OCI-LY3 (cell line): ENCODE measurements at regions not wholly inside any gene's neighbourhood (a gene's known extent, or its start where the extent isn't known, plus 50 kb on each side); places are given as distances from the start of the nearest gene placed in this dataset.

Experiments used
- H2AFZ ChIP-seq: fragments of 200-600, 300-600 bp; shearing (Covaris generic); 2 replicates; pipeline ENCODE4 v1.6.0; 2014; ENCODE audit warnings: antibody characterized with exemption, low read depth, low read length
- H3K27ac ChIP-seq: fragments of 200-600, 300-600 bp; sonication (generic); 2 replicates; pipeline ENCODE4 v1.5.1; 2014; ENCODE audit warnings: mild to moderate bottlenecking, low read length, moderate library complexity, mixed read lengths
- H3K27me3 ChIP-seq: fragments of 200-600, 300-600 bp; sonication (generic); 2 replicates; pipeline ENCODE4 v1.6.1; 2014; ENCODE audit warnings: low read depth, low read length, mixed read lengths
- H3K36me3 ChIP-seq: fragments of 200-600, 300-600 bp; sonication (generic); replicated peaks from 2 replicates; pipeline ENCODE3; 2014; ENCODE audit warnings: low read depth, low read length, mixed read lengths
- H3K4me1 ChIP-seq: fragments of 300-600, 200-600 bp; sonication (generic); 2 replicates; pipeline ENCODE4 v1.6.1; 2014; ENCODE audit warnings: low read length, mixed read lengths
- H3K4me2 ChIP-seq: fragments of 200-600, 300-600 bp; sonication (generic); 2 replicates; pipeline ENCODE4 v1.6.1; 2014; ENCODE audit warnings: low read length, mixed read lengths
- H3K4me3 ChIP-seq: fragments of 300-600, 200-600 bp; sonication (generic); 2 replicates; pipeline ENCODE4 v1.5.1; 2014; ENCODE audit warnings: antibody characterized with exemption, mild to moderate bottlenecking, low read length, moderate library complexity
- H3K79me2 ChIP-seq: fragments of 300-600, 200-600 bp; shearing (Covaris generic); 2 replicates; pipeline ENCODE4 v1.6.1; 2014; ENCODE audit warnings: mild to moderate bottlenecking, low read length, mixed read lengths
- H3K9ac ChIP-seq: fragments of 300-600, 200-600 bp; shearing (Covaris generic); 2 replicates; pipeline ENCODE4 v1.6.0; 2014; ENCODE audit warnings: mild to moderate bottlenecking, low read length, moderate library complexity
- H3K9me3 ChIP-seq: fragments of 200-600, 300-600 bp; shearing (Covaris generic); 2 replicates; pipeline ENCODE4 v1.6.1; 2014; ENCODE audit warnings: low read length, mixed read lengths; ENCODE audit not compliant: insufficient read depth
- H4K20me1 ChIP-seq: fragments of 200-600, 300-600 bp; sonication (generic); 2 replicates; pipeline ENCODE4 v1.6.1; 2016; ENCODE audit warnings: low read length, mixed read lengths; ENCODE audit not compliant: insufficient read depth
- EZH2phosphoT487 ChIP-seq: fragments of 200-600 bp; shearing (Covaris generic); IDR thresholded peaks from 2 replicates; pipeline ENCODE4 v1.6.1; 2018; ENCODE audit warnings: antibody characterized with exemption, mixed run types, low read depth
- TF ChIP-seq, protein P1 (sequence below): fragments of 200-600, 300-600 bp; sonication (generic); IDR thresholded peaks from 2 replicates; pipeline ENCODE4 v1.5.1; 2014; ENCODE audit warnings: antibody characterized with exemption, low read length, low read depth

DNA sequence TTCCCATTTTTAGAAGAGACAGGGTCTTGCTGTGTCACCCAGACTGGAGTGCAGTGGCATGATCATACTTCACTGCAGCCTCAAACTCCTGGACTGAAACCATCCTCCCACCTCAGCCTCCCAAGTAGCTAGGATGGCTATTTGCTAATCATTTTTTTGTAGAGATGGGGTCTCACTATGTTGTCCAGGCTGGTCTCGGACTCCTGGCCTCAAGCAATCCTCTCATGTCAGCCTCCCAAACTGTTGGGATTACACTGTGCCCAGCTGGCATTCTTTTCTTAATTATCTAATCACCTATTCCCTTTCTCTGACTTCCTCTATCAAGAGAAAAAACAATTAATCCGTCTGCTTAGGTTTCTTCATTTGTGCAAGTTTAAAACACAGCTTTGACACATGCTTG lies 172.5 kb upstream of the TRIM24 start:
- TF ChIP-seq EZH2phosphoT487: no peak
- TF ChIP-seq, protein P1, sequence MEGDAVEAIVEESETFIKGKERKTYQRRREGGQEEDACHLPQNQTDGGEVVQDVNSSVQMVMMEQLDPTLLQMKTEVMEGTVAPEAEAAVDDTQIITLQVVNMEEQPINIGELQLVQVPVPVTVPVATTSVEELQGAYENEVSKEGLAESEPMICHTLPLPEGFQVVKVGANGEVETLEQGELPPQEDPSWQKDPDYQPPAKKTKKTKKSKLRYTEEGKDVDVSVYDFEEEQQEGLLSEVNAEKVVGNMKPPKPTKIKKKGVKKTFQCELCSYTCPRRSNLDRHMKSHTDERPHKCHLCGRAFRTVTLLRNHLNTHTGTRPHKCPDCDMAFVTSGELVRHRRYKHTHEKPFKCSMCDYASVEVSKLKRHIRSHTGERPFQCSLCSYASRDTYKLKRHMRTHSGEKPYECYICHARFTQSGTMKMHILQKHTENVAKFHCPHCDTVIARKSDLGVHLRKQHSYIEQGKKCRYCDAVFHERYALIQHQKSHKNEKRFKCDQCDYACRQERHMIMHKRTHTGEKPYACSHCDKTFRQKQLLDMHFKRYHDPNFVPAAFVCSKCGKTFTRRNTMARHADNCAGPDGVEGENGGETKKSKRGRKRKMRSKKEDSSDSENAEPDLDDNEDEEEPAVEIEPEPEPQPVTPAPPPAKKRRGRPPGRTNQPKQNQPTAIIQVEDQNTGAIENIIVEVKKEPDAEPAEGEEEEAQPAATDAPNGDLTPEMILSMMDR: no peak

DNA sequence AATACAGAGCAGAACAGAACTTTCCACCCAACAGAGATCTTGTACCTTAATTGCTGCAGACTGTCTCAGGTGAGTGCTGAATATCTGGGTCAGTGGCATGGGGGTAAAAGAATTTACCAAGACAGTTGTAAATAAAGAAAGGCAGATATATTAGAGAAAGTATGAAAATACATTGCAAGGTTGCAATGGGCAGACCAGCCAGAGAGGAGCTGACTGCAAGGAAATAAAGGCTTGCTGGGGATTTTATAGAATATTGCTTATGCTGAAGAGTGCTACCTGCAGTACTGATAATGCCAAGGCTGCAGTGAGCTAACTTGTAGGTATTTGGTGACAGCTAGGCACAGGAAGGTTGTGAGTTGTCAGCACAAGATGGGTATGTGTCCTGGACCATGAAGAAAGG lies 171.0 kb upstream of the TRIM24 start:
- H3K79me2 ChIP-seq: no peaks in the 10 kb centered on the region
- no peaks in the 10 kb centered on the region for H3K27me3 ChIP-seq
- no peak overlapping the region for H3K4me3 ChIP-seq
- H3K9me3 ChIP-seq: no peaks in the 10 kb centered on the region
- no peak overlapping the region for H2AFZ ChIP-seq
- TF ChIP-seq, protein P1: no peak
- no peak for TF ChIP-seq EZH2phosphoT487
- no peak overlapping the region for H3K27ac ChIP-seq
- no peak overlapping the region for H3K4me2 ChIP-seq
- H3K9ac ChIP-seq: no peak overlapping the region
- no peaks in the 10 kb centered on the region for H4K20me1 ChIP-seq
- H3K36me3 ChIP-seq: no peaks in the 10 kb centered on the region
- H3K4me1 ChIP-seq: no peaks in the 10 kb centered on the region

More for the DNA sequence above, 172.5 kb upstream of the TRIM24 start:
- no peaks in the 10 kb centered on the region for H4K20me1 ChIP-seq
- H3K9me3 ChIP-seq: no peaks in the 10 kb centered on the region
- H3K4me2 ChIP-seq: no peak overlapping the region
- no peak overlapping the region for H3K9ac ChIP-seq
- H3K4me3 ChIP-seq: no peak overlapping the region
- H2AFZ ChIP-seq: no peak overlapping the region
- no peaks in the 10 kb centered on the region for H3K27me3 ChIP-seq
- no peaks in the 10 kb centered on the region for H3K36me3 ChIP-seq
- H3K4me1 ChIP-seq: no peaks in the 10 kb centered on the region
- no peaks in the 10 kb centered on the region for H3K79me2 ChIP-seq
- H3K27ac ChIP-seq: no peak overlapping the region

DNA sequence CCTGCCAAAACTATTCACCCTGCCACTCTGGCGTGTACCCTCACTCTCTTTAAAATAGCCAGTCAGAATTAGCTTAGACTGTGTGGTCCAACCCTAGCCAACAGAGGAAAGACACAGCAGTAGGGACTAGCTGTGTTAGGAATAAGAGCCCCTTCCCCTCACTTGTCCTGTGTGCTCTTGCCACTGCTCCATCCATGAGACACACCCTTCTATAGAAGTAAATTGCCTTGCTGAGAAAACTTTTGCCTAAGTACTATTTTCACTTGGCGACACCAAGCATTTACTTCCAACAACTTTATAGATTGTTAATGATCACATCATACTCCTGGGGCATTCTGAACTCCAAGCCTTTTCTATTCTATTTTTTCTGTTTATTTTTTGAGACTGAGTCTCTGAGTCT lies 170.2 kb upstream of the TRIM24 start:
- no peak overlapping the region for H3K4me3 ChIP-seq
- H3K9ac ChIP-seq: no peak overlapping the region
- H2AFZ ChIP-seq: no peak overlapping the region
- no peak overlapping the region for H3K27ac ChIP-seq
- H3K27me3 ChIP-seq: no peaks in the 10 kb centered on the region
- no peaks in the 10 kb centered on the region for H3K36me3 ChIP-seq
- H3K79me2 ChIP-seq: no peaks in the 10 kb centered on the region
- H3K9me3 ChIP-seq: no peaks in the 10 kb centered on the region
- H4K20me1 ChIP-seq: no peaks in the 10 kb centered on the region
- TF ChIP-seq, protein P1: no peak
- no peak for TF ChIP-seq EZH2phosphoT487
- no peak overlapping the region for H3K4me2 ChIP-seq
- H3K4me1 ChIP-seq: no peaks in the 10 kb centered on the region

DNA sequence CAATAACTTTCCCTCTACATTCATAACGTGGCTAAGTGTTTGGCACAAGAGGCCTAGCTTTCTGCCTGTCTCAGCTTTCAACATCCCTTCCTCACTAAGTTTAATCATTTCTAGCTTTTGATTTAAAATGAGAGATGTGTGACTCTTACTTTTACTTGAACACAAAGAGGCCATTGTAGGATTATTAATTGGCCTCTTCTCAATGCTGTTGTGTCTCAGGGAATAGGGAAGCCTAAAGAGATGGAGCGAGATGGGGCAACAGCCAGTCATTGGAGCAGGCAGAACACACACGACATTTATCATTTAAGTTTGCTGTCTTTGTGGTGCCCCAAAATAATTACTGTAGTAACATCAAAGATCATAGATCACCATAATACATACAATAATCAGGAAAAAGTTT lies 167.1 kb upstream of the TRIM24 start:
- Histone ChIP-seq H3K4me2 (no peak overlapping the region), H3K36me3 (no peaks in the 10 kb centered on the region), H2AFZ (no peak overlapping the region), H3K4me3 (no peak overlapping the region), H3K79me2 (no peaks in the 10 kb centered on the region), H3K27me3 (no peaks in the 10 kb centered on the region), H3K4me1 (no peaks in the 10 kb centered on the region), H3K9me3 (no peaks in the 10 kb centered on the region), H4K20me1 (no peaks in the 10 kb centered on the region), H3K9ac (no peak overlapping the region), H3K27ac (no peak overlapping the region)
- no peak for TF ChIP-seq EZH2phosphoT487
- TF ChIP-seq, protein P1: no peak
